Activated CD4-positive, alpha-beta T cell treated with anti-CD3 and anti-CD28 coated beads, Interleukin-10, Interleukin-2, amounts not matched to agents 100 ng/mL and 50 ng/mL, durations not matched to agents 16 hours and 8 hours (primary cell): ENCODE measurements at regions not wholly inside any gene's neighbourhood (a gene's known extent, or its start where the extent isn't known, plus 50 kb on each side); places are given as distances from the start of the nearest gene placed in this dataset.
"Not testable (repeated sequence)": the region's sequence is repeated elsewhere in the genome, so short reads cannot be mapped to it uniquely, and the experiment has no call there.

Source experiments
- DNase-seq: peaks from one replicate; pipeline ENCODE4 v3.0.0-alpha.2; 2020

GRCh38 chr5:28714907-28715698 is 1676.7 kb upstream of the CDH9 start:
- no peak for DNase-seq

DNA sequence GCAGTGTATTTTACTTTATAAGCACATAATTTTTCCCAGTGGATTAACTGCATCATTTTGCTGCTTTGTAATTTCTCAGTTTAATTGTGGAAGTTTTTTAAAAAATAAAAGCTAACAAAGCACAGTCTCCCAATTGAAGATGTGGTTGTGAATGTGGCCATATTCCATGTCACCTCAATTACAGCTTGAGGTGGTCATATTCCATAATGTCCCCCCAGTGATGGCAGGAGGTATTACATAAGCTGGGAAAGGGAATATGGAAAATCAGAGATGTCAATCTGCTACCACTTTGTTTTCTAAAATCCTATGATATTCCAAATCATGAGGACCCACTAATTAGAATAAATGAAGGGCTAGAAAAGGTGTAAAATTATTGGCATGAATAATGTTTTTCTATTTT is 1672.0 kb upstream of the CDH9 start:
- no peak for DNase-seq

DNA sequence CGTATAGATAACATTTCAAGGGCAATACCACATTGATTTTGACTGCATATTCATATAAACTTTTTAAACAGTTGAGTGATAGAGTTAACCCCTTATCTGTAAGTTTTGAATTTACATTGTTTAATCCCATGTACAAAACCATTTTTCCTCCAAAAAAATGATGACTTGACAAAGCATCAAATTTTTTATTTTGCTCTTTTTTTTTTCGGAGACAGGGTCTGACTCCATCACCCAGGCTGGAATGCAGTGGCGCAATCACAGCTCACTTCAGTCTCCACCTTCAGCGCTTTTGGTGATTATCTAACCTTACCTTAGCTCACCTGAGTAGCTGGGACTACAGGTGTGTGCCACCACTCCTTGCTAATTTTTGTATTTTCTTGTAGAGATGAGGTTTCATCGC is 1670.1 kb upstream of the CDH9 start:
- no peak for DNase-seq

DNA sequence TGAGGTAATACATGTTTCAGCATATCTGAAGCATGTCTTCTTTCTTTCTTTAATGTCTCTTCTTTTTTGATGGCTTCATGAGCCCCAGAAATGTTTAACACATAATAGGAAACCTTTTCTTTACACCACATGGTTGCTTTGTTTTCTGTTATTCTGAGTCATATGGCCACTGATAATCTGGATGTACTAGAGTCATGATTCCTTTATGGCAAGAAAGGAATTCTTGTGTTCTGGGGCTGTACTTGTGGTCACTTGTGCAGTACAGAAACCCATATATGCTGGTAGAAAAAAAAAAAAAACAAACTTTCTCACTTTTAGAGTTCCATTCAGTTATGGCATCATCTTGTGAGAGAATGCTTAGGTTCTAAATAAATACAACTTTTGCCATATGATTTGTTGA is 1669.3 kb upstream of the CDH9 start:
- DNase-seq, result no peak

GRCh38 chr5:28703651-28704260 is 1665.4 kb upstream of the CDH9 start:
- no peak for DNase-seq

GRCh38 chr5:28691526-28691925 is 1653.1 kb upstream of the CDH9 start:
- no peak for DNase-seq

- no peak for DNase-seq
Measured at GRCh38 chr5:28685794-28686193, 1647.4 kb upstream of the CDH9 start.

- no peak for DNase-seq
Measured at GRCh38 chr5:28678899-28679298, 1640.5 kb upstream of the CDH9 start.

DNA sequence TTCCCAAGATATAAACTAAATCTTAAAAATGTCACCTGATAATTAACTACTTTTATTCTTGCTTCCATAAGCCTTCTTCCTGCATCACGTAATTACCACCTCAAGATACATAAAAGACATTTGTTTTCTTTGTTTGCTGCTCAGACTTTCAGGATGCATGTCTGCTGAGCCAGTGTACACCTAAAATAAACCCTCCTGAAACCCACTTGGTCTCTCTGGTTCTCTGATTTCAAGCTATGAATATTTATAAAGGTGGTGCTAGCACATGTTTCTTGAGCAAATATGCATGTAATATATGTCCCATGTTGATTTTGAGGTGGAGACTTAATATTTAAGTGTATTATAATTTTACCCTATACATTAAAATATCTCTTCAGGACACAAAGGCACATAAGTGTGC is 1627.7 kb upstream of the CDH9 start:
- no peak for DNase-seq

DNA sequence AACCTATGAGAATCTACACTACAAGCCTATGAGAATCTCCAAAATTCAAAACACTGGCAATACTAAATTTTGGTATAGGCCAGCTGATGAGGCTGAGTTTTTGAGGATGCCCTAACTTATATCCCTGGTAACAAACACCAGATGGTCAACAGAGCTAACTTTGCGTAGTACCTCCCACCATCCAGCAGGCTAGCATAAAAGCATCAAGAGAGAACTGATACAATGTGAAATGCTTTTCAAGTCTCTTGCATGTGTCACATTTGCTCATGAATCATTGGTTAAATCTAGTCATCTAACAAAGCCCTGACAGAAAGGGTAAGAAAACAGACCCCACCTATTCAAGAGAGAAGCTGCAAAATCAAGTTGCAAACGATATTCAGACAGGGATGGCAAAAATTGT is 1609.7 kb upstream of the CDH9 start:
- no peak for DNase-seq

DNA sequence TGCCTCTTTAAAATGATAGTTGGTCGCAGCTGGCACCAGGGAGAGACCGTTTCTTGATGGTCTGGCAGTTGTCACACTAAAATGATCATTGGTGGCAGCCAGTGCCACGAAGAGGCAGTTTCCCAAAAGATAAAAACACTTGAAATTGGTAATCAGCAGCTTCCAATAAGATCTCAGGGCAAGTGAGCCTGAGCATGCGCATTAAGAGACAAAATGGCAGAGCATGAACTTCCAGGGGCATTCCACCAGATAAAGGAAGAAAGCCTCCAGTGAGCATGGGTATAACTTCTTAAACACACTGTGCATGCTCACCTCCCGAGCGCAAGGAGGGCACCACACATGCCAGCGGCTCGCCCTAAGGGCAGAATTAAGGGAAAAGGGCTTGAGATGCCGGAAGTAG is 1594.2 kb upstream of the CDH9 start:
- DNase-seq, result no peak

DNA sequence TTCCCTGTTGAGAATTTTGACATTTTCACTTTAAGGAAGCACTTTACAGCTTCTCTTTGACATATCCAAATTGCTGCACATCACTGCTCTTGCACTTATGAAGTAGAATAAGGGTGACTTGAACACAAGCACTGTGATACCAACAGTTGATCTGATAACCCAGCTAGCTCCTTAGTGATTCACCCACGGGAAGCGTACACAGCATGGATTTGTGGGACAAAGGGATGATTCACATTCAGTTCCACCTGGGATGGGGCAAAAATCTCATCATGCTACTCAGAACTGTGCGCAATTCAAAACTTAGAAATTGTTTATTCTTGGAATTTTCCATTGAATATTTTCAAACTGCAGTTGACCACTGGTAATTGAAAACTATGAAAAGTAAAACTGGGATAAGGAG is 1565.5 kb upstream of the CDH9 start:
- no peak for DNase-seq

DNA sequence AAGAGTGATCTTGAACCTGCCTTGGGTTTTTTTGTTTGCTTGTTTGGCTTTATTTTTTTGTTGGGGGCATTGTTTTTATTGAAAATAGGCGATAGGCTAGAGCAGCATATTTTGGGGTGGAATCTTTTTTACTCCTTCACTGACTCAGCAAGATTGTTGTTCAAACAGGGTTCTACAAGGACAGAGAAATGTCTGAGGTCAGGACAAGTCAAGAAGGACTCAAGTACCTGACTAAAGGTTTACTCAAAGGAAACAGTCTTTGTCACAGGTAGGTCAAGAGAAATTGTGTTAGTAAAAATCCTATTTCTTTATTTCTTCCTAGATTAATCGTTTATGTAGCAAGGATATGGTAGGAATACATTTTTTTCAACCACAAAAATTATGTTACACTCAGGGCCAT is 1564.0 kb upstream of the CDH9 start:
- no peak for DNase-seq

DNA sequence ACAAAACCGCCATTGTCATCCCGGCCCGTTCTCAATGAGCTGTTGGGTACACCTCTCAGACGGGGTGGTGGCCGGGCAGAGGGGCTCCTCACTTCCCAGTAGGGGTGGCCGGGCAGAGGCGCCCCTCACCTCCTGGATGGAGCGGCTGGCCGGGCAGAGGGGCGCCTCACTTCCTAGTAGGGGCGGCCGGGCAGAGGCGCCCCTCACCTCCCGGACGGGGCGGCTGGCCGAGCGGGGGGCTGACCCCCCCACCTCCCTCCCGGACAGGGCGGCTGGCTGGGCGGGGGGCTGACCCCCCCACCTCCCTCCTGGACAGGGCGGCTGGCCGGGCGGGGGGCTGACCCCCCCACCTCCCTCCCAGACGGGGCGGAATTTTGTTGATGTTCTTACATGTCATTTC is 1558.3 kb upstream of the CDH9 start:
- not testable (repeated sequence) for DNase-seq

DNA sequence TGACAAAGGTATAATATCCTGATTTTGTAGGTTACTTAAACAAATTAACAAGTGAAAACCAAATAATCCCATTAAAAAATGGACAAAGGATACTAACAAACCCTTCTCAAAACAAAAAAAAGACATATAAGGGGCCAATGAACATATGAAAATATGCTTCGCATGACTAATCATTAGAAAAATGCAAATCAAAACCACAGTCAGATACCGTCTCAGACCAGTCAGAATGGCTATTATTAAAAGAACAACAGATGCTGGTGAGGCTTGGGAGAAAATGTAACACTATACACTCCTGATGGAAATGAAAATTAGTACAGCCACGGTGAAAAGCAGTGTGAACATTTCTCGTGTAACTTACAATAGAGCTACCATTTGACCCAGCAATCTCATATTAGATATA is 1542.2 kb upstream of the CDH9 start:
- DNase-seq, result no peak

DNA sequence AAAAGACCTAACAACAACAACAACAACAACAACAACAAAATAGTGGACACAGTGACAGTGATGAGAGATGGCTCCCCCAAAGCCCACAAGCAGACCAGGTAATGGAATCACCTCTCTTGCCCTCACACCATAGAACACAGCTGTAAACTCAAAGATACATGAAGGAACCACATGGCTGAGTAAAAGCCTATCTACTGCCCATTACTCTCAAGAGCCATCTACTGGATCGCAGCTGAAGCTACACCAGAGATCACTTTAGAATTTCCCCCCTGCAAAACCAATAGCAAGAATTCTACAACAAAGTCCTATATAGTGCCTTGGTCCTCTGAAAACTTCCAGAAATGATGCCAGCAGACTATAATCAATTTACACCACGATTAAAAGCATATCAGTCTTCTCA is 1537.6 kb upstream of the CDH9 start:
- no peak for DNase-seq

GRCh38 chr5:28575368-28575767 is 1537.0 kb upstream of the CDH9 start:
- DNase-seq, result no peak

DNA sequence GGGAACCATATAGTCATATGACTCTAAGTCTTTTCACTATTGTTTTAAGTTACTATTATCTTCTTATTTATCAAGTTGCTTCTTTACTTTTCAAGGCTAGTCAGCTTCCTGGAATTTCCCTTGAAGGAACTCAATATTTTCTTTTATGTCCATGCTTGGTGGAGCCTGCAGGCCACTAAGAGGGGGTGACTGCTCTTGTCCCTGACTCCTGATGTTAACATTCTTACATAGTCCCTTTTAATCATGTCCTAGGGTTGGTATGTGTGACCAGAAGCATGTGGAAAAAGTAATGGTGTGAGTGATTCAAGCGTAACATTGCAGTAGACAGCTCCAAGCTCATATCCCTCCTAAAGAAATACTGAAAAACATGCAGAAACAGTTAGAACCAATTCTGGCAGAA is 1536.2 kb upstream of the CDH9 start:
- no peak for DNase-seq

DNA sequence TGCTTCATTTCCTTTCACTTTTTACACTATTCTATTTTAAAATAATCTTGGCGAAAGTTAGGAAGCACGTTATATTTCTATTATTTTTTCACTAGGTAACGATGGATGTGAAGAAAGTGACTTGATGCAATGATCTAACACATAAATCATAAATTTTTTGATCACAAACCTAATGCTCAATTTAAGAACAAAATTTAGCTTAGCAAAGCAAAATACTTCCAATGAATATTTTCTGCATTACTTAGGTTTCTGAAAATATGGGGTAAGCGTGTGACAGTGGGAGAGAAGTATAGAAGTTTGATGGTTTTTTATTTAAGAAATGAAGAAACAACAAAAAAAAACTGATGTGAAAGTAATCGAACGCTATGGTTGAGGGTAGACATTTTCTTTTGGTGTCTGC is 1528.7 kb upstream of the CDH9 start:
- no peak for DNase-seq

- no peak for DNase-seq
Measured at GRCh38 chr5:28561522-28561921, 1523.1 kb upstream of the CDH9 start.

DNA sequence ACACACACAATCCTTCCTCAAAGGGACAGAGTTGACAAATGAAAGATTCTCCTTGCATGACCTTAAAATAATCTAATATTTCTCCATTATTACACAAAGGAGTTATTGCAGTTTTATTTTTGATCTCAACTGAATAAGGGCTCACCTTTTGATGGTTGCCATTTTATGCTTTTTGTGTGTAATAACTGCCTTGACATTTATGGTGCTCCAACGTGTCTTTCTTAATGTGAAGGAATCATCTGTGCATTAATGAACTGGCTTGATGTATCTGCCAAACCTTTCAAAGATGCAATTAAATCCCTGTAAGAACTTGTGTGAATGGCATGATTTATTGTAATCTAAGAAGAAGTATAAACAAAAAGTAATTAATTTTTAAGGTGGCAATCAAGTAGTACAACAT is 1519.8 kb upstream of the CDH9 start:
- no peak for DNase-seq

GRCh38 chr5:28557114-28557513 is 1518.7 kb upstream of the CDH9 start:
- DNase-seq, result no peak

DNA sequence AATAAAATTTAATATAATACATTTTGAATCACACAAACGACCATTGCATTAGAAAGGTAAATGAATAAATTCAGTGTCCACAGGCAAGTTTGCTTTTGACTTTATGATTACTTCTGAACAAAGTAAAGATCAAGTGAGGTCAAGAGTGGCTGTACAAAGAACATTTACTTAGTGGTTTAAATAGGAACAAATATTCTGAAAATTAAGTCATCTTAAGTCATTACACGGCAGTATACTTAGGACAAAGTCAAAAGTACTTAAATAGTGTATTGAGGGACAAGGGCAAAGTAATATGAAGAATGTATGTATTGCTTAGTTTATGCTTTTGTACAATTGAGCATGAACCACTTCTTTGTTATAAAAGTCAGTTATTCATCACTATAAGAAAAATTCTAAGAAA is 1511.2 kb upstream of the CDH9 start:
- no peak for DNase-seq

GRCh38 chr5:28548856-28549255 is 1510.5 kb upstream of the CDH9 start:
- DNase-seq, result no peak

GRCh38 chr5:28544501-28544900 is 1506.1 kb upstream of the CDH9 start:
- no peak for DNase-seq
